Dendritic cell treated with granulocyte-macrophage colony-stimulating factor and Interleukin-4, amounts not matched to agents 40 ng/mL and 50 ng/mL, for 4 days (primary cell): ENCODE measurements at regions not wholly inside any gene's neighbourhood (a gene's known extent, or its start where the extent isn't known, plus 50 kb on each side); places are given as distances from the start of the nearest gene placed in this dataset.

Experiments
- H3K27ac Mint-ChIP-seq: one replicate; pipeline ENCODE4 v1.8.0; 2022; ENCODE audit warnings: mild to moderate bottlenecking, mixed read lengths
- H3K27me3 Mint-ChIP-seq: one replicate; pipeline ENCODE4 v1.8.0; 2022; ENCODE audit warnings: mild to moderate bottlenecking, mixed read lengths
- H3K36me3 Mint-ChIP-seq: one replicate; pipeline ENCODE4 v1.8.0; 2022; ENCODE audit warnings: low read depth, mixed read lengths
- H3K4me1 Mint-ChIP-seq: one replicate; pipeline ENCODE4 v1.8.0; 2022; ENCODE audit warnings: low read depth, mixed read lengths
- H3K4me3 Mint-ChIP-seq: one replicate; pipeline ENCODE4 v1.8.0; 2022; ENCODE audit warnings: mild to moderate bottlenecking, moderate library complexity, mixed read lengths
- H3K9me3 Mint-ChIP-seq: one replicate; pipeline ENCODE4 v1.8.0; 2022; ENCODE audit warnings: mixed read lengths
- intact Hi-C: fragments of 100-400 bp; cut with micrococcal nuclease; formaldehyde crosslinking; loops from one replicate; pipeline ENCODE4 v1.15.0; 2022

DNA sequence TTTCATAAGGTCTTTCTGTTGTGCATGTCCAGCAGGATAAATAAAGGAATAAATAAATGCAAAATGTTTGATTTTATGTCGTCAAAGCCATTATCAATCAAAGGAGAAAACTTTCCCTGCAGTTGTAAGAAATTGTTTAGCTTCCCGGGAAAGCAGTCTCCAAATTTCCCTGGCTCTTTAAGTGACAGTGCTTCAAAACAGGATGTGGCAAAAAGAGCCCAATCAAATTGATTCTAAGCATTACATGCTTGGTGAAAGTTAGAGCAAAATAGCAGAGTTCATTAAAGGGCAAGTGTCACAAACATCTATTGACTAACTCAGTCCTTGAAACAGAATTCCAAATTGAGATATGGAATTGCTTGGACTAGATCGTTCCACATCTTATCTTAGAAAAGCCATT, 704.1 kb downstream of the PRELID2 start:
- H3K4me1 Mint-ChIP-seq = no peaks in the 10 kb centered on the region
- no peak overlapping the region for H3K27ac Mint-ChIP-seq
- intact Hi-C loops = no loop called here
- no peaks in the 10 kb centered on the region for H3K27me3 Mint-ChIP-seq
- H3K4me3 Mint-ChIP-seq = no peak overlapping the region
- H3K9me3 Mint-ChIP-seq = no peaks in the 10 kb centered on the region
- no peaks in the 10 kb centered on the region for H3K36me3 Mint-ChIP-seq

DNA sequence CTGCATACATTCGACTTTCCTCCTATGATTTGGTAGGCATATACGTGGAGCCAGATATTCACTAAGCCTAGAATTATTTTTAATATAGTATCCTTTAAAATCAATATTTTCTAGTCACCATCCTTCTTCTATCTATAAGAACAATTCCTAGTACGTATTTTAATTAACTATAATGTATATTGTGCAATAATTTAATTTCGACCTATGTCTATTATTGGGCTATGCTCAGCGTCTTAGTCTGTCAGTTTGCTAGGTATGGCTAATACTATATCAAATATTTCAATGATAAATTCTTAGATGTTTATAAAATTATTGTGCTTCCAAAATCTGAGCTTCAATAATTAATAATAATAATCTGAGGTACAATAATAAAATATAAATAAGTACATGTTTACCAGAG, 705.3 kb downstream of the PRELID2 start:
- Mint-ChIP-seq H3K4me1 (no peaks in the 10 kb centered on the region), H3K4me3 (no peak overlapping the region), H3K36me3 (no peaks in the 10 kb centered on the region), H3K27ac (no peak overlapping the region), H3K9me3 (no peaks in the 10 kb centered on the region), H3K27me3 (no peaks in the 10 kb centered on the region)
- intact Hi-C loops = no loop called here

DNA sequence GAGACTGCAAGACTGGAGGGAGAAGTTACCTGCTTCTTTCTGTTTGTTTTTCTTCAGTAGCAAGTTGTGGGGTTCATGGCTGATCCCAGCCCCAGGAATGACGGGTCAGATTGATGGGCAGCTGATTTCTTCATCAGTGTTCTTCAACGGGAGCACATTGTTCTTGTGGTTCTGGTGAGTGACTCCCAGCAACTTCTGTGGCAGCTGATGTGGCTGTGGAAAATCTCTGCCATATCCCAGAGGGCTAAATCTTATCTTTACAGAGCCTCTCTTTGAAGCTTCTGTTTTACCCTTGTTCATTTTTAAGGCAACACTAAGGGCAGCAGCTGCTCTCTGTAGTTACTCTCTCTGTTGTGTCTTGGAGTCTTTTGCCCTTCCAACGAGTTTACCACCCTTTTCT, 710.3 kb downstream of the PRELID2 start:
- Mint-ChIP-seq H3K9me3 (no peaks in the 10 kb centered on the region), H3K27ac (no peak overlapping the region)
- intact Hi-C loops = no loop called here

DNA sequence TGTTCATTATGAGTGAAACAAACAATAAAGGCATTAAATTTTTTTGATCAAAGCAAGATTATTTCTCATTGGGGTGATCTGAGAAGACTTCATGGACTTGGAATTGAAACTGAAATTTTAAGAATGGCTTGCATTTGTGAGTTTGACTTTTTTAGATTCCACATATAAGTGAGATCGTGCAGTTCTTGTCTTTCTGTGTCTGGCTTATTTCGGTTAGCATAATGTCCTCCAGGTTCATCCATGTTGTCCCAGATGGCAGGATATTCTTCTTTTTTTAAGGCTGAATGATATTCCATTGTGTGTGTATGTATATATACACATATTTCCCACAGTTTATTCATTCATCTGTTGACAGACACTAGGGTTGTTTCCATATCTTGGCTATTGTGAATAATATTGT, 716.5 kb downstream of the PRELID2 start:
- intact Hi-C loops = no loop called here
- no peaks in the 10 kb centered on the region for H3K4me1 Mint-ChIP-seq
- H3K4me3 Mint-ChIP-seq = no peak overlapping the region
- no peak overlapping the region for H3K27ac Mint-ChIP-seq
- peaks cover 25% of the 10 kb centered on the region for H3K9me3 Mint-ChIP-seq
- no peaks in the 10 kb centered on the region for H3K27me3 Mint-ChIP-seq
- H3K36me3 Mint-ChIP-seq = no peaks in the 10 kb centered on the region

More for the DNA sequence above, 710.3 kb downstream of the PRELID2 start:
- no peaks in the 10 kb centered on the region for H3K36me3 Mint-ChIP-seq
- no peaks in the 10 kb centered on the region for H3K4me1 Mint-ChIP-seq
- H3K27me3 Mint-ChIP-seq = no peaks in the 10 kb centered on the region
- H3K4me3 Mint-ChIP-seq = no peak overlapping the region

DNA sequence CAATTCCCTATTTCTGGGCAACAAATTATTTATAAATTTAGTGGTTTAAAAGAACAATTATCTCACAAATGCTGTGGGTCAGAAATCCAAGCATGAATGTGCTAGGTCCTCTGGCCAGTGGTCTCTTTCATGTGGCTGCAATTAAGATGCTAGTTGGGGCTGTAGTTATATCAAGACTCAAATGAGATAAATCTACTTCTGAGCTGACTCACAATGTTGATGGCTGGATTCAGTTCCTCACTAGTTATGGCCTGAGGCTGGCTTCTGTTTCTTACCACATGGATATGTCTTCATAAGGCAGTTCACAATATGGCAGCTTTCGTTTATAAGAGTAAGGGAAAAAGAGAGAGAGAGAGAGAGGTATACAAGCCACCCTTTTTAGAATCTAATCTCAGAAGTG, 717.0 kb downstream of the PRELID2 start:
- Mint-ChIP-seq H3K4me1 (no peaks in the 10 kb centered on the region), H3K27ac (no peak overlapping the region), H3K36me3 (no peaks in the 10 kb centered on the region), H3K27me3 (no peaks in the 10 kb centered on the region), H3K9me3 (peaks cover 30% of the 10 kb centered on the region), H3K4me3 (no peak overlapping the region)
- intact Hi-C loops = no loop called here

DNA sequence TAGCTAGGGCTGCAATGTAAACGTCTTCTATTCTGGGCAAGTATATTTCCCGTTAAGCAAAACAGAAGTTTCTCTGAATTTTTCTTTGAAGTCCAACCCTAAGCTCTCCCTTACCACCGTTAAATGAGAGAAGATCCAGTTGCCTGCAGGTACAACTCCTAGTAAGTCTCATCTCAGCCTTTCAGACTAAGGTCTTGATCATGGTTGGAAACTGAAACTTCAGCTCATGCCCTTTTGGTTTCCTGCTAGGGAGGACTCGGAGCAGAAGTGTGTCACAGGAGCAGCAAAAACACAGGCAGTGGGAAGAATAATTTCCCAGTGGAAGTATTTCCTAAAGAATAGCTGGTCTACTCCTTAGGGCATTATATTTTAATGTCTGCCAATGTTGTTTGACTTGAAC, 717.9 kb downstream of the PRELID2 start:
- Mint-ChIP-seq H3K9me3 (peaks cover 31% of the 10 kb centered on the region), H3K27ac (no peak overlapping the region), H3K36me3 (no peaks in the 10 kb centered on the region), H3K27me3 (no peaks in the 10 kb centered on the region), H3K4me3 (no peak overlapping the region), H3K4me1 (no peaks in the 10 kb centered on the region)
- intact Hi-C loops = no loop called here

DNA sequence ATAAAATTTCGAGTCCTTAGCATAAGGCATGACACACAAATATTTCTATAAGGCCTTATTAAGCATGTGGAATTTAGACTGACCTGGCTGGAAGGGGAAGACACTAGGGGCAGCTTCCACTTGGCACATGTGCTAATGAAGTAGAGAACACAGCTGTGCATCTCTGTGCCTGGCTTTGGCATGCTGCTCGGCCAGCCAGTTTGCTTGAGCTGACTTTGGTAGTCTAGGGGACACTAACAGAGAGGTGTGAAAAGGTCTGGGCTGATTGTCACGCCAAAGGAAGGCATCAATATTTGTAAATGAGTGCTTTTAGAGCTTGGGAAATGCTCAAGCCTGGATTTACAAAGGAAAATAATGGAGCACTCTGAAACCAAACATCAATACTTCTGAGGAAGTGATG, 723.7 kb downstream of the PRELID2 start:
- peaks cover 35% of the 10 kb centered on the region for H3K9me3 Mint-ChIP-seq
- no peaks in the 10 kb centered on the region for H3K36me3 Mint-ChIP-seq
- H3K4me1 Mint-ChIP-seq = no peaks in the 10 kb centered on the region
- intact Hi-C loops = no loop called here
- H3K4me3 Mint-ChIP-seq = no peak overlapping the region
- H3K27me3 Mint-ChIP-seq = no peaks in the 10 kb centered on the region
- H3K27ac Mint-ChIP-seq = no peak overlapping the region

DNA sequence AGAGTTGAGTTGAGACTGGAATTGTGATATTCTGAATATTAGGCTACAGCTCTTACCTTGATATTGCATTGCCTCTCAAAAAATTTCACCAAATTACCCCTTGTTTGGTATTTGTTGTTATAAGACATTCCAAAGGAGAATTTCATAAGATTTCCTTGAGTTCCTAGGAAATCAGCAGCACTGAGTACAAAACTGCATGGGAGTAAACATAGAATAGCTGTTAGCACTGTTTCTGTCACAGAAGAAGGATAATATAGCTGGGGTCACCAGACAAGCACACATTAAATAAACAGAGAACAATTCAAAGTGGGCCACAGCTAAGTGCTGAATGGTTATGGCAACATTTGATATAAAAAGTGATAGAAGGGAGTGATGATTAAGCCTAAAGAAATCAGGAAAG, 724.3 kb downstream of the PRELID2 start:
- H3K4me1 Mint-ChIP-seq = no peaks in the 10 kb centered on the region
- H3K27me3 Mint-ChIP-seq = no peaks in the 10 kb centered on the region
- no peaks in the 10 kb centered on the region for H3K36me3 Mint-ChIP-seq
- H3K4me3 Mint-ChIP-seq = no peak overlapping the region
- peaks cover 29% of the 10 kb centered on the region for H3K9me3 Mint-ChIP-seq
- intact Hi-C loops = no loop called here
- no peak overlapping the region for H3K27ac Mint-ChIP-seq

DNA sequence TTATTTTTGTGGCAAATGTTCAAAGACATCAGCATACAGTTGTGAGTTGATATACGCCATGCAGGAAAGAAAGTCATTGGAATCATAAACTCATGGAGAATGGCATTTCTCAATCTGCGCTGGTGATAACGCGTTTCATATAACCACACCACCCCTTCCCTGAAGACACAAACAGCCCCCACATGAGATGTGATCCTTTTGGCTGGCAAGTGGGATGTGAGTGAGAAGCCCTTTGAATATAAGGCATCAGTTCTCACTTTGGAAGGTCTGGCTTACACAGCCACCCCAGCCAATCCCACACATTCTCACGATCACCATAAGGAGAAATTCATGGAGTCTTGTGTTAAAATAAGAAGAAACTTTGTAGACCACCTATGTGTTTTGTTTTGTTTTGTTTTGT, 725.0 kb downstream of the PRELID2 start:
- H3K36me3 Mint-ChIP-seq = no peaks in the 10 kb centered on the region
- H3K9me3 Mint-ChIP-seq = peaks cover 26% of the 10 kb centered on the region
- H3K27ac Mint-ChIP-seq = no peak overlapping the region
- H3K4me1 Mint-ChIP-seq = no peaks in the 10 kb centered on the region
- intact Hi-C loops = no loop called here
- no peaks in the 10 kb centered on the region for H3K27me3 Mint-ChIP-seq
- H3K4me3 Mint-ChIP-seq = no peak overlapping the region

DNA sequence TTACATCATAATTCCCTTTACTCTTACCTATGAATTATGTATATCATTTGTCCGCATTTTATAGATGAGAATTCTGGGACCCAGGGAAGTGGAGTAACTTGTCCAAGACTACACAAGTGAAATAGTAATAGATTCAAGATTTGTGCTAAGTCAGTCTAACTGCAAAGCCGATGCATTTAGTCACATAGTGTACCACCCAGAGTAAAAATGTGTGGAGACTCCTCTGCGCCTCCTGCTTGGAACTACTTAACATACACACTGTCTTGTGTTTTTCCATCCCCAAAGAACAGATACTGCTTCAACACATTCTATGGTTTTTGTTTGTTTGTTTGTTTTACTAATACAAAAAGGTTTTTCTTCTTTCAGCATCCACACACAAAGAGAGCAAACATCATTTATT, 729.8 kb downstream of the PRELID2 start:
- Mint-ChIP-seq H3K9me3 (peaks cover 5% of the 10 kb centered on the region), H3K36me3 (no peaks in the 10 kb centered on the region), H3K4me3 (no peak overlapping the region), H3K27me3 (no peaks in the 10 kb centered on the region), H3K27ac (no peak overlapping the region), H3K4me1 (no peaks in the 10 kb centered on the region)
- intact Hi-C loops = no loop called here

DNA sequence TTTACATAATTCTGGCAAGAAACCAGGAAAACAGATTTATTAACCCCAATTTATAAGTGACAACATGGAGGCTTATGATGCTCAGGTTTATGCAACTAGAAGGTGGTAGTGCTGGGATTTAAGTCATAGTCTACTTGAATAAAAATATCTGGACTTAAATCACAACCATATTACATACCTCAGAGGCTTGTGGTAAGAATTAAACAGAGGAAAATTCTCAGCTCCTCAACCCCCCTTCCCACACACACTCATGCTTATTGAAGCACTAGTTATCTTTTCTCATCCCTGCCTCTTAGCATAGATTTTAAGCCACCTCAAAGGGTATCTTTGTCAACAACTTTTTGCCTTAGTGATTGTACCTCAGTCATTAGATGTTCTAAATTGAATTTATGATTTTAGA, 731.0 kb downstream of the PRELID2 start:
- H3K27me3 Mint-ChIP-seq = no peaks in the 10 kb centered on the region

DNA sequence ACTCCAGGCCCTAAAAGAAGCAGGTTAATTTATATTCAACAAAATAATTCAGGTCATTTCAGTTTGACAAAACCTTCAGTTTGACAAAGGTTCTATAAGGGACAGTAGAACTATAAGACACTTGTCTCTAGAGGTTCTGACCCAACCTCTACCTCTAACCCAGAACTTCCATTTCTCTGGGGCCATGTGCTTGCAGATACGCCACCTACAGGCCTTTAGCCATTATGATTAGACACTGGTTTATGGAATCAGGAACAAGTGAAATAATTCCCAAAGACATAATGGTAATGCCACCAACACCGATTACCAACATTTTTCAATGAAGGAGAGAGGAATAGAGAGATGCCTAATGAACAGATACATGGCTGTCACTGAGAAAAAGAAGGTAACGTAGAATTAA, 733.9 kb downstream of the PRELID2 start:
- Mint-ChIP-seq H3K9me3 (no peaks in the 10 kb centered on the region), H3K27ac (no peak overlapping the region), H3K27me3 (no peaks in the 10 kb centered on the region), H3K4me1 (no peaks in the 10 kb centered on the region), H3K36me3 (no peaks in the 10 kb centered on the region), H3K4me3 (no peak overlapping the region)
- intact Hi-C loops = no loop called here

More for the DNA sequence above, 731.0 kb downstream of the PRELID2 start:
- Mint-ChIP-seq H3K27ac (no peak overlapping the region), H3K4me1 (no peaks in the 10 kb centered on the region), H3K9me3 (peaks cover 5% of the 10 kb centered on the region), H3K4me3 (no peak overlapping the region), H3K36me3 (no peaks in the 10 kb centered on the region)
- intact Hi-C loops = no loop called here

DNA sequence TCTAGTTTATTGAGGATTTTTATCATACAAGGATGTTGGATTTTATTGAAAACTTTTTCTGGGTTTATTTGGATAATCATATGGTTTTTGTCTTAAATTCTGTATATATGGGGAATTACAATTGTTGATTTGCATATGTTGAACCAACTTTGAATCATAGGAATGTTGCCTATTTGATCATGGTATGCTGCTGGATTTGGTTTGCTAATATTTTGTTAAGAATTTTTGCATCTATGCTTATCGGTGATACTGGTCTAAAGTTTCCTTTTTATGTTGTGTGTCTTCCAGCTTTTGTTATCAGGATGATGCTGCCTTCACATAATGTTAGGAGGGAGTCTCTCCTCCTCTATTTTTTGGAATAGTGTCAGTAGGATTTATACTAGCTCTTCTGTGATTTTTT, 745.0 kb downstream of the PRELID2 start:
- intact Hi-C loops = loop anchor here (10.0 kb wide), 1 partner anchor 885 kb away; no protein-coding TSS in a partner anchor
- H3K9me3 Mint-ChIP-seq = peaks cover 19% of the 10 kb centered on the region
- H3K27me3 Mint-ChIP-seq = no peaks in the 10 kb centered on the region
- no peak overlapping the region for H3K27ac Mint-ChIP-seq
- H3K4me3 Mint-ChIP-seq = no peak overlapping the region
- no peaks in the 10 kb centered on the region for H3K36me3 Mint-ChIP-seq
- no peaks in the 10 kb centered on the region for H3K4me1 Mint-ChIP-seq

DNA sequence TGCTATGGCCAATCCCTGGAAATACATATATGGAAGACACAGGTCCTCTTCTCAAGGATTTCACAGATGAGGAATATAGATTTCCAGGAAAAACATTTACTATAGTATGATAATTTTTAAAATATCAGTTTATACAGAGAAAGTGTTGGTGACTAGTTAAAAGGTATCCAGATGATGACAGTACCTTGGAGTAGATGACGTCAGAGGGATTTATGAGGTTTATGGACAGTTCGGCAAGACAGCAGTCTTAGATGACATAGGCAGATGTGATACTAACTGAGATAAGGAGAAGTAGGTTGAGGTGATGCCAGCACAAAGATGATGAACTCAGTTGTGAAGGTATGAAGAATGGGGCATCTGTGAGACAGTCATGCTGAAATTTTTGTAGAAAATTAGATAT, 750.3 kb downstream of the PRELID2 start:
- no peaks in the 10 kb centered on the region for H3K27me3 Mint-ChIP-seq
- no peak overlapping the region for H3K27ac Mint-ChIP-seq
- H3K36me3 Mint-ChIP-seq = no peaks in the 10 kb centered on the region
- H3K4me1 Mint-ChIP-seq = no peaks in the 10 kb centered on the region
- no peak overlapping the region for H3K4me3 Mint-ChIP-seq
- intact Hi-C loops = no loop called here
- H3K9me3 Mint-ChIP-seq = peaks cover under 1% of the 10 kb centered on the region

DNA sequence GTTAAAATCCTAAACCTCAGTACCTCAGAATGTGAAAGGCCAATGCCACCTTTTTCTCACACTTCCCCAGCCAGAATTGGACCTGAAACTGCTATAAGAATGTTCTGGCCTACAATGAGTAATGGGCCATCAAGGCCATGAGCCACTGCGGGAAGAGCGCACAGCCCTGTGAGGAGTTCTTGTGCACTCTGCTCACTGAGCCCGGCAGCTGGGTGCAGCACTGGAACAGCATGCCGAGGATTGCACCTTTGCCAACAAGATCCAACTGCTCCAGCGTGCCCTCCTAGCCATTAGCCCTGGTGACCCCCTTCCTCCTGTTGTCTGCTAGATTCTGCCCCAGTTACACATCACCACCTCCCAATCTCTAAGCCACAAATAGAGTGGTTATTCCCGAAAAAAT, 758.1 kb downstream of the PRELID2 start:
- Mint-ChIP-seq H3K9me3 (peaks cover 9% of the 10 kb centered on the region), H3K4me3 (no peak overlapping the region), H3K4me1 (no peaks in the 10 kb centered on the region), H3K36me3 (no peaks in the 10 kb centered on the region), H3K27ac (no peak overlapping the region), H3K27me3 (no peaks in the 10 kb centered on the region)
- intact Hi-C loops = no loop called here
